HEK293 (cell line): ENCODE measurements at regions not wholly inside any gene's neighbourhood (a gene's known extent, or its start where the extent isn't known, plus 50 kb on each side); places are given as distances from the start of the nearest gene placed in this dataset.

ENCODE experiments used
- ZNF580 ChIP-seq: fragments of 450-650 bp; formaldehyde crosslinking; IDR thresholded peaks from 2 replicates; pipeline ENCODE4 v1.5.1; 2016; ENCODE audit warnings: missing biosample characterization, missing genetic modification characterization
- ZNF776 ChIP-seq: fragments of 450-650 bp; formaldehyde crosslinking; IDR thresholded peaks from 2 replicates; pipeline ENCODE4 v1.5.0; 2017; ENCODE audit warnings: missing biosample characterization, missing genetic modification characterization, borderline replicate concordance

- TF ChIP-seq ZNF776 (tag by site-specific recombination) (no peak), ZNF580 (no peak)
Measured at GRCh38 chr5:29024052-29024451, 1985.7 kb upstream of the CDH9 start.
